ENCODE measurements at regions not wholly inside any gene's neighbourhood (a gene's known extent, or its start where the extent isn't known, plus 50 kb on each side); places are given as distances from the start of the nearest gene placed in this dataset.

- H3F3A ChIP-seq (ENCODE audit: insufficient read depth) = no peaks in the 10 kb centered on the region
- H3K9me3 ChIP-seq (ENCODE audit: low read depth) = no peaks in the 10 kb centered on the region
- TF ChIP-seq EZH2 (IDR thresholded peaks at IDR 0.05; ENCODE audit: insufficient read depth, poor library complexity, severe bottlenecking) = no peak
- TF ChIP-seq EZH2phosphoT487 (IDR thresholded peaks at IDR 0.05; ENCODE audit: insufficient read depth, low read depth) = no peak
- in situ Hi-C loops (cut with MboI) = no loop called here
- H3K4me2 ChIP-seq (ENCODE audit: unreplicated experiment) = no peak overlapping the region
- 82 to 86% methylated on average over 1 of the region's 1 CpG for WGBS, 2 experiments (ENCODE audit: low coverage in 1 of 2, low lambda C conversion rate in 2 of 2, missing lambda C conversion rate in 2 of 2)
- no peaks in the 10 kb centered on the region for H4K20me1 ChIP-seq (ENCODE audit: insufficient read depth)
- H3K27me3 ChIP-seq (replicated peaks; ENCODE audit: insufficient read depth) = no peaks in the 10 kb centered on the region
- no peak overlapping the region for H3K9ac ChIP-seq
- no peaks in the 10 kb centered on the region for H3K9me2 ChIP-seq (ENCODE audit: insufficient read depth)
- H3K27ac ChIP-seq = no peak overlapping the region
- H3K4me3 ChIP-seq = no peak overlapping the region
- no peak for DNase-seq
- peaks cover 22% of the 10 kb centered on the region for H3K4me1 ChIP-seq (ENCODE audit: insufficient read depth)
- H3K79me2 ChIP-seq (ENCODE audit: insufficient read depth) = no peaks in the 10 kb centered on the region
- H2AFZ ChIP-seq = peak overlapping the region; percentile 89; the same call in 1 of the 2 replicates
- no peaks in the 10 kb centered on the region for H3K36me3 ChIP-seq (ENCODE audit: low read depth)
Observed at GRCh38 chr2:42907835-42908234, 115.5 kb upstream of the HAAO start.

- no peak for TF ChIP-seq EZH2 (IDR thresholded peaks at IDR 0.05; ENCODE audit: insufficient read depth, poor library complexity, severe bottlenecking)
- TF ChIP-seq EZH2phosphoT487 (IDR thresholded peaks at IDR 0.05; ENCODE audit: insufficient read depth, low read depth) = no peak
- 7 to 11% methylated on average over 15 of the region's 15 CpGs for WGBS, 2 experiments (ENCODE audit: low coverage in 1 of 2, low lambda C conversion rate in 2 of 2, missing lambda C conversion rate in 2 of 2)
- no peaks in the 10 kb centered on the region for H3K9me2 ChIP-seq (ENCODE audit: insufficient read depth)
- peaks cover 22% of the 10 kb centered on the region for H3K4me1 ChIP-seq (ENCODE audit: insufficient read depth)
- in situ Hi-C loops (cut with MboI) = no loop called here
- H3K27me3 ChIP-seq (replicated peaks; ENCODE audit: insufficient read depth) = no peaks in the 10 kb centered on the region
- H4K20me1 ChIP-seq (ENCODE audit: insufficient read depth) = no peaks in the 10 kb centered on the region
- peak overlapping the region; percentile 49 for H3K9ac ChIP-seq
- no peaks in the 10 kb centered on the region for H3K79me2 ChIP-seq (ENCODE audit: insufficient read depth)
- H3K36me3 ChIP-seq (ENCODE audit: low read depth) = no peaks in the 10 kb centered on the region
- H3K4me3 ChIP-seq = peak overlapping the region; percentile 19; the same call in 1 of the 2 replicates
- peak overlapping the region; percentile 67 for H3K4me2 ChIP-seq (ENCODE audit: unreplicated experiment)
- peak; percentile 62 for DNase-seq
- H3K9me3 ChIP-seq (ENCODE audit: low read depth) = no peaks in the 10 kb centered on the region
- H3F3A ChIP-seq (ENCODE audit: insufficient read depth) = peaks cover 2% of the 10 kb centered on the region; the same call in 1 of the 2 replicates
- peak overlapping the region; percentile 18 for H3K27ac ChIP-seq
- peak overlapping the region; percentile 89 for H2AFZ ChIP-seq
Observed at GRCh38 chr2:42906557-42907411, 114.4 kb upstream of the HAAO start.

GRCh38 chr2:42906111-42906556 lies 113.8 kb upstream of the HAAO start:
- whole genome bisulfite sequencing, 2 experiments (ENCODE audit: low coverage in 1 of 2, low lambda C conversion rate in 2 of 2, missing lambda C conversion rate in 2 of 2) = 20 to 44% methylated on average over 4 of the region's 4 CpGs
- in situ Hi-C loops (cut with MboI) = no loop called here
- no peaks in the 10 kb centered on the region for H3K36me3 ChIP-seq (ENCODE audit: low read depth)
- H2AFZ ChIP-seq = peak overlapping the region; percentile 89
- no peaks in the 10 kb centered on the region for H4K20me1 ChIP-seq (ENCODE audit: insufficient read depth)
- no peaks in the 10 kb centered on the region for H3K9me3 ChIP-seq (ENCODE audit: low read depth)
- peak overlapping the region; percentile 49 for H3K9ac ChIP-seq
- no peak for DNase-seq
- H3F3A ChIP-seq (ENCODE audit: insufficient read depth) = peaks cover 8% of the 10 kb centered on the region; the same call in 1 of the 2 replicates
- TF ChIP-seq EZH2phosphoT487 (IDR thresholded peaks at IDR 0.05; ENCODE audit: insufficient read depth, low read depth) = no peak
- no peak for TF ChIP-seq EZH2 (IDR thresholded peaks at IDR 0.05; ENCODE audit: insufficient read depth, poor library complexity, severe bottlenecking)
- peak overlapping the region; percentile 2; the same call in 1 of the 2 replicates for H3K27ac ChIP-seq
- H3K4me1 ChIP-seq (ENCODE audit: insufficient read depth) = peaks cover 28% of the 10 kb centered on the region
- H3K27me3 ChIP-seq (replicated peaks; ENCODE audit: insufficient read depth) = no peaks in the 10 kb centered on the region
- no peak overlapping the region for H3K4me3 ChIP-seq
- no peaks in the 10 kb centered on the region for H3K9me2 ChIP-seq (ENCODE audit: insufficient read depth)
- H3K4me2 ChIP-seq (ENCODE audit: unreplicated experiment) = peak overlapping the region; percentile 67
- H3K79me2 ChIP-seq (ENCODE audit: insufficient read depth) = no peaks in the 10 kb centered on the region

- H3K9me3 ChIP-seq (ENCODE audit: low read depth) = no peaks in the 10 kb centered on the region
- no peaks in the 10 kb centered on the region for H3K9me2 ChIP-seq (ENCODE audit: insufficient read depth)
- H3K36me3 ChIP-seq (ENCODE audit: low read depth) = no peaks in the 10 kb centered on the region
- peak overlapping the region; percentile 49 for H3K9ac ChIP-seq
- TF ChIP-seq EZH2 (IDR thresholded peaks at IDR 0.05; ENCODE audit: insufficient read depth, poor library complexity, severe bottlenecking) = no peak
- TF ChIP-seq EZH2phosphoT487 (IDR thresholded peaks at IDR 0.05; ENCODE audit: insufficient read depth, low read depth) = no peak
- no peak overlapping the region for H3K27ac ChIP-seq
- WGBS, 2 experiments (ENCODE audit: low coverage in 1 of 2, low lambda C conversion rate in 2 of 2, missing lambda C conversion rate in 2 of 2) = 40 to 46% methylated on average over 25 of the region's 25 CpGs
- H2AFZ ChIP-seq = peak overlapping the region; percentile 89
- no peaks in the 10 kb centered on the region for H4K20me1 ChIP-seq (ENCODE audit: insufficient read depth)
- peaks cover 31% of the 10 kb centered on the region for H3K4me1 ChIP-seq (ENCODE audit: insufficient read depth)
- in situ Hi-C loops (cut with MboI) = no loop called here
- H3K27me3 ChIP-seq (replicated peaks; ENCODE audit: insufficient read depth) = no peaks in the 10 kb centered on the region
- peaks cover 13% of the 10 kb centered on the region; the same call in 1 of the 2 replicates for H3F3A ChIP-seq (ENCODE audit: insufficient read depth)
- no peak overlapping the region for H3K4me3 ChIP-seq
- no peak overlapping the region for H3K4me2 ChIP-seq (ENCODE audit: unreplicated experiment)
- DNase-seq = peak; percentile 32
- H3K79me2 ChIP-seq (ENCODE audit: insufficient read depth) = no peaks in the 10 kb centered on the region
Observed at GRCh38 chr2:42905341-42906110, 113.1 kb upstream of the HAAO start.
